ENCODE measurements at regions not wholly inside any gene's neighbourhood (a gene's known extent, or its start where the extent isn't known, plus 50 kb on each side); places are given as distances from the start of the nearest gene placed in this dataset.

DNA sequence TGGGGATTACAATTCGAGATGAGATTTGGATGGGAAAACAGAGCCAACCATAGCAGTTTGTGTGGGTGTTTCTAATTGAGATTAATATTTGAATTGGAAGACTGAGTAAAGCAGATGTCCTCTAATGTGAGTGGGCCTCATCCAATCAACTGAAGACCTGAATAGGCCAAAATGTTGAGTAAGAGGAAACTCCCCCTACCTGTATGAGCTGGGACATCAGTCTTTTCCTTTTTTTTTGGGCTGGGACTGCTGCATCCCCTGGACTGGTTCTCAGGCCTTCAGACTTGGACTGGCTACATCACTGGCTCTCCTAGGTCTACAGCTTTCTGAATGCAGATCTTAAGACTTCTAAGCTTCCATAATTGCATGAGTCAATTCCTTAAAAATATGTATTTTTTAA lies 144.1 kb downstream of the CD47 start:
- DNase-seq: no peak
- intact Hi-C loops (cut with DNase I): no loop called here

DNA sequence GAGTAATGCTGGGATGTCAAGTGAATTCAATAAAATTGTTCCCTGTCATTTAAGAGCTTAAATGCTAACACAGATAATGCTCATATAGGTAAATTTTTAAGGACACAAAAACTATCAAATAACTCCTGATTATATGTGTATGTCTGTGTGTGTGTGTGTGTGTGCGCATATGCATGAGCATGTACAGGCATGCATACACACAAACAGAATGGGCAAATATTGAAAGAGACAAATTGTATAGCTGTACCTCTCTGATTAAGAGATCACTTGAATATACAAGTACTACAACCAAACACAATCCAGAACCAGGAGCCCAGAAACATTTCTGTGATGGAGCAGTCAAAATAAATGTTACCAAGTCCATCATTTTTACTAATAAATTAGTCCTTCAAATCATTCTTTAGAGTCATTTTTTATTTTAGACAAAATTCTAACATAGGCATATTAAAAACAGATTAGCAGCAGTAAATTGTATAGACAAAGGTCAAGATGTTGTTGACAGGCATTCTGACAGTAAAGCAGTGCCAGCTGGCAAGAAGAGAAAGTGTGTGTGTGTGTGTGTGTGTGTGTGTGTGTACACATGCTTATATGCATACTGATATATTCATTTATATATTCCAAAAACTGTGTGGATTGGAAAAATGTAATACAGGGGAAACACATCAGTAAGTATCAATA lies 145.3 kb downstream of the CD47 start:
- intact Hi-C loops (cut with DNase I): no loop called here

DNA sequence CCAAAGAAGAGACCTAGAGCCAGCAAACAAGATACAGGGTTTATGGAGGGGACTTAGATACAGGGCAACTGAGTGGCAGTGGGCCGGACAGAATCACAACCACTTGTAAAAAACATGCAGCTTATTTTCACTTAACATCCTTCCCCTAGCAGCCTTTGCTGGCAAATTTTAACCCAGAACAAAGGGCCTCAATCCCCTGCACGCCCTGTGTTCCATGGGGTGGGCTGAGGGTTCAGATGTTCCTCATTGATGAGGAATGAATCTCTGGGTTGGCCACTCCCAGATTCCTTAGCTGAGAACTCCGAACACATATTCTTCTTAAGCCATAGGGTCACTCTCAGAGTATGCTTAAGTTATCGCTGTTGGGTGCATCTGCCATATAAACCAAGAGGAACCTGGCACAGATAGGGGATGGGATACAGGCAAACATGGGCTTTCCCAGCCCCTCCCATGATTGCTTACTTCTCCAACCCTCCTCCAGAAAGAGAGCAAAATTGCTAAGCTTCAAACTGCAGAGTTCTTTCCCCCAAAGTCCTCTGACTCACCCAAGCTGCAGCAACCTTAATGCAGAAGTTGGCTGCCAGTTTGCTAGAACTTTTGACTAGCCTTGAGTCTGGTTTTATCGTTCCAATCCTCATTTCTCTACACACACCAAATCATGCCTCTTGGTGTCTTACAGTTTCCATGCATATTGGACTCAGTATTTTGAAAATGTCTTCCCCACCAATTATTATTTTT lies 146.9 kb downstream of the CD47 start:
- intact Hi-C loops (cut with DNase I): no loop called here
- no peak for DNase-seq

More for the DNA sequence above, 145.3 kb downstream of the CD47 start:
- DNase-seq: no peak

- DNase-seq: no peak
- intact Hi-C loops (cut with DNase I): no loop called here
Observed at GRCh38 chr3:107942951-107943749, 147.7 kb downstream of the CD47 start.

DNA sequence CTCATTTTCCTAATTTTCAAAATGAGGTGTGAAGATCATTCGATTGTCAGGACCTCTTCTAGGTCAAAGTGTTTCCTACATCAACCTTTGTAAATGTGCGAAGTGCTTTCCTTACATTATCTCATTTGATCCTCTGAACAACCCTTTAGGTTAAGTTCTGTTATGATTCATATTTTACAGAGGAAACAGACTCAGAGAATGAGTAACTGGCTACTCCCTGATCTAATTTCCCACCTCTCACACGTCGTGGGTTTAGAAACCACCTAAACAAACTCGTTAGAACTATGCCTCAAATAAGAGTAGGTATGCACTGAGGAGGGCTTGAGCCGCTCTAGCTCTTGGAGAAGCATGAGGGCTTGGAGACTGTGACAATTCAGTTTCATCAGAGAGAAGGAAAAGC lies 148.6 kb downstream of the CD47 start:
- no peak for DNase-seq
- intact Hi-C loops (cut with DNase I): no loop called here

DNA sequence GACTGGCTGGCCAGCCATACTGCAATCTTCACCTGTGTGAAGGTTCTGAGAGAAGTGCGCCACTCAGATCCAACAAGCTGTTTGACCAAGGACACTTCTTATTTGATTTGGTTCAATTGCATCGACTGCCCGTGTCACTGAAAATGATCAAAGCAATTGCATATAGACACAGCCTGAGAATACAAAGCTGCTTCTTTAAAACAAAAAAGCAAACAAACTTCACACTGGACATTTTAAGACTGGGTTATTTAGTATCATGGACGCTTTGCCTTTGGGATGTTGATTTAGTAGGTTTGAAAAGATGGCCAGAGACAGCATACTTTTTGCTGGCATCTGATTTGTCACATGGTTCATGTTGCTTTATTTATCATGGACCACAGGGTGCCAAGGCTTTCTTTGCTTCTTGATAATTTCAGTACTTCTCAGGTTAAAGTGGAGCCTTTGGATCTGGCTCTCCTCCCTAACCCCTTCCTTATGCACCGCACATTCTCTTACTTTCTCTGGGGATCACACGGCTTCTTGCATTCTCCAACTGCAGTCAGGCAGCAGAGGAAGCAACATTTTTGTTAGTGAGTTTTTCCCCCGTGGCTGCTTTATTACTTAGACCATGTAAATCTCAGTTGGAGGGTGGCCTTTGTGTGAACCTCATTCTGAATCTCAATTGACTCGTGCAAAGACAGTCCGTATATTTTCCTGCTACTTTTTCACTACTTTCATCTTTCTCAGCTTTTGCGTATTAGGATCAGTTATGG lies 151.0 kb downstream of the CD47 start:
- DNase-seq: no peak
- intact Hi-C loops (cut with DNase I): no loop called here

DNA sequence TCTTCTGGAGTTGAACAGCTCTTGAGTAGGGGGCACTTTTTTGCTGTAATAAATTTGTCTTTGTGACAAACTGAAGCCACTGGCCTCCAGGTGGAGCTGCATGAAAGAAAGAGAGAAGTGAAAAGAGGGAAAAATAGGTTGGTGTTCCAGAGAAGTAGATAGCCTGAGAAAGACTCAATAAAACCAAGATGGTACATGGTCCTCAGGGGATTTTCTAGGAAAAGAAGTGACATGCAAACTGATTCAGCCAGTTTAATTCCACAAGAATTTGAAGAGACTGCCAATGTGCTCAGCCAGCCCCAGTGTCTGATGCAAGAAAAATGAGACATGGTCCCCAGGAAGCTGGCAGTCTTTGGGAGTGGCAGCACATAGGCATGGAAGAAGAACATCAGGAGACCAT lies 152.7 kb downstream of the CD47 start:
- peak in 24 of 42 donors; percentile 12 to 62 (median 29) for DNase-seq
- intact Hi-C loops (cut with DNase I): no loop called here

- DNase-seq: no peak
- intact Hi-C loops (cut with DNase I): no loop called here
Observed at GRCh38 chr3:107934808-107935207, 156.0 kb downstream of the CD47 start.

- intact Hi-C loops (cut with DNase I): no loop called here
- DNase-seq: no peak
Observed at GRCh38 chr3:107933450-107933849, 157.4 kb downstream of the CD47 start.

DNA sequence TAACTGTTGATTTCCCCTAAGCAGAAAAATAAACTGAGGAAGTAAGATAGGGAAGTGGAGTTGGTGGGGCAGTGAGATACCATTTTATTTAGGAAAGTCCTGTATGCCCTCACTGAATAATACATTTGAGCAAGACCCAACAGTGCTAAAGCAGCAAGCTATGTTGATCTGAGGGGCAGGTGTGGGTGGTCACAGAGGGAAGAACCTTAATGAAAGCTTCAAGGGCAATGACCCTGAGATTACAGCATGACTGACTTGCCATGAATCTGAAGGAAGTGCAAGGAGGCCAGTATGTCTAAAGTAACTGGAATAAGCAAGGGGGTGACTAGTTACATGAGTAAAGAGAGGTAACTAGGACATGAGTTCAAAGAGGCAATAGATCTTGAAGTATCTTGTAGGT lies 159.5 kb downstream of the CD47 start:
- no peak for DNase-seq

DNA sequence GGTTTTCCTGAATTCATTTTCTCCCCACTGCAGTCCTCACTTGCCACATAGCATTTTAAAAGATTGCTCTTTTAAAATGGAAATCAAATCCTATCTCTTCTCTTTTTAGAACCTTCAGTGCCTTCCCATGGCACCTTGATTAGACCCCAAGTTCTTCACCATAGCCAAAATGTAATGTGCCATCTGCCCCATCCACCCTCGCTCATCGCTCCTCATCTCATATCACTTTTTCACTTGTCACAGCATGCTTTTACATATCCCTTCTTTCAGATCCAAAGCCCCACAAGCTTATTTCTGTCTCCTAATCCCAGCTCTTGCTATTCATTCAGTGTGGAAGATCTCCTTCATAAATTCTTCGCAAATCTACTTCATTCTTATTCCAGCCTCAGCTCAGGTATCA lies 161.7 kb downstream of the CD47 start:
- no peak for DNase-seq
- intact Hi-C loops (cut with DNase I): loop anchor here (5.0 kb wide), 1 partner anchor 163 kb away; the partner anchor contains the start of gene CD47

More for the DNA sequence above, 159.5 kb downstream of the CD47 start:
- intact Hi-C loops (cut with DNase I): no loop called here

GRCh38 chr3:107928084-107928445 lies 162.8 kb downstream of the CD47 start:
- peak in 27 of 42 donors; percentile 2 to 65 (median 34) for DNase-seq
- intact Hi-C loops (cut with DNase I): loop anchor here (5.0 kb wide), 1 partner anchor 164 kb away; the partner anchor contains the start of gene CD47

GRCh38 chr3:107927361-107928083 lies 163.3 kb downstream of the CD47 start:
- intact Hi-C loops (cut with DNase I): loop anchor here (5.0 kb wide), 1 partner anchor 165 kb away; the partner anchor contains the start of gene CD47
- DNase-seq: peak; percentile 78 to 95 (median 88)

DNA sequence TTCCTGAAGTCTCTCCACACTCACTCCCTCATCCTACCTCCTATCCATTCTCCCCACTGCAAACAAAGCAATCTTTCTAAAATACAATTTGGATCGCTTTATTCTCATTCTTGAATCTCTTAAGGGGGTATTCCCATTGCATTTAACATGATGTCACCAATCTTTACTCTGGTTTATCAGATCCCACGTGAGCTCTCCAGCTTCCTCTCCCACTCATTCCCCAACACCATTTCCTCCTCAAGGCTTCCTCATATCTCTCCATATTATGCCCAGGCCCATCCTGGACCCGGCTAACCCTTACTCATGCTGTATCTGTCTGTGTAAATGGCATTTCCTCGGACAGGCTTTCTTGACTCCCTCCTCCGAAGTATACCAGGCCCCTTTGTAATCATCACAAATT lies 165.0 kb downstream of the CD47 start:
- DNase-seq: no peak
- intact Hi-C loops (cut with DNase I): loop anchor here (5.0 kb wide), 1 partner anchor 166 kb away; the partner anchor contains the start of gene CD47

DNA sequence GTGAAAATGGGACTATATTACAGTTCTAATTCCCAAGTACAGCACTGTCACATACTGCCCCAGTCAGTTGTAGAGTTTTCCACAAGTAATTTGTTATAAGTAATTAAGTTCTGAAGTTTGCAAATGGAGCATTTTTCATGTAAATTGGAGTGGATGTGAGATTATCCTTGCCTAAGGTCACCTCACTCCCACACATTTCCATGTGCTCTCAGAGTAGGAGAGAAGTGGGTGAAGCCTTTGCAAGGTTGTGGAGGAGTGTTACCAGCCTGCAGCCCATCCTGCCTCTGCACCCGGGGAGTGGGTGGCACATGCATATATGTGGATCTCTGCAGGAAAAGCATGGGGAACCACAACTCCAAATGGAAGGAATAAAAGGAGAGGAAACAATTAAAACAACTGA lies 169.8 kb downstream of the CD47 start:
- intact Hi-C loops (cut with DNase I): no loop called here
- no peak for DNase-seq

DNA sequence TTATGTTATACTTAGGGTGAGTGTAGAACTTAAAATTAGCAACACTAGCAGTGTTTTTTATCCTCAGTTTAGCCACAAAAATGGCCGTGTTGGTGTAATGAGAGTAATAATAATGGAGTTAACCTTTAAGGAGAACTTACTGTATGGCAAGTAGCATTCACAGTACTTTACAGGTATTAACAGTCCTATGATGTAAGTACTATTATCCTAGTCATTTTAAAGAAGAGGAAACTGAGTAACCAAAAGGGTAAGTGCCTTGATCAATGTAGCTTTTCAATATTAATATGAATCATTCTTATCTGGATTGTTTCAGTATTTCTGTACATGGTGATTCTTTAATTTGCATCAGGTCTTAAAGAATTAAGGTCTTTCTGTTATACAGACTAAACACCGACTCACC lies 170.3 kb downstream of the CD47 start:
- intact Hi-C loops (cut with DNase I): no loop called here
- DNase-seq: no peak

DNA sequence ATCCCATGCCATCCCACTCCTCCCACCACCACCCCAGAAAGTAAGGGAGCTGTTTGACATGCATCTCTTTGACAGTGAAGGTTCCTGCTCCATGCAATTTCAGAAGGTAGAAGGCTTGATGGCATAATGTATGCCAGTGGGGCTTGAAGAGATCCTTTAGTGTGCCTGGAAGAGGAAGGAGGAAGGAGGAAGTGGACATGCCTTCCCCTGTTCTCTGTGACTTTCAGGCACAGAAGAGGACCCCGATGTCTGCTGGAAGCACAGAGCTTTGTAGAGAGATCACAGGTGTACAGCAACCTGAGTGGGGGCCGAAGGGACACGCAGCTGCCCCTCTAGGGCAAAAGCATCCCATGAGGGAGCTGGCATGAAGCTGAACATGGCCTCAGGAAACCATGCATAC lies 171.6 kb downstream of the CD47 start:
- intact Hi-C loops (cut with DNase I): no loop called here
- no peak for DNase-seq

- no peak for DNase-seq
- intact Hi-C loops (cut with DNase I): no loop called here
Observed at GRCh38 chr3:107916171-107916570, 174.7 kb downstream of the CD47 start.

All from head of caudate nucleus (tissue), 42 donors.